ENCODE measurements at regions not wholly inside any gene's neighbourhood (a gene's known extent, or its start where the extent isn't known, plus 50 kb on each side); places are given as distances from the start of the nearest gene placed in this dataset.

GRCh38 chr2:176567361-176567760 lies 298.1 kb downstream of the MTX2 start:
- TF ChIP-seq MAX (CRISPR knock-in tag; IDR thresholded peaks at IDR 0.05) (no peak), ATF3 (CRISPR knock-in tag; conservative IDR thresholded peaks at IDR 0.05) (no peak), FOXP1 (CRISPR knock-in tag; IDR thresholded peaks at IDR 0.05; ENCODE audit: borderline replicate concordance) (no peak), ZNF416 (CRISPR knock-in tag; IDR thresholded peaks at IDR 0.05) (no peak), ESRRA (CRISPR knock-in tag; IDR thresholded peaks at IDR 0.05; ENCODE audit: borderline replicate concordance) (no peak), TEAD1 (CRISPR knock-in tag; IDR thresholded peaks at IDR 0.05) (no peak), ELF4 (CRISPR knock-in tag; IDR thresholded peaks at IDR 0.05; ENCODE audit: low read depth) (no peak), GABPB1 (CRISPR knock-in tag; IDR thresholded peaks at IDR 0.05) (no peak)
- no peak for DNase-seq (ENCODE audit: low spot score)
- H3K27me3 Mint-ChIP-seq (ENCODE audit: low read depth), result peaks cover 3% of the 10 kb centered on the region
- H3K4me3 Mint-ChIP-seq, result no peak overlapping the region
- POLR2A ChIA-PET, result no interaction called here
- H3K9me3 Mint-ChIP-seq, result no peaks in the 10 kb centered on the region
- CTCF ChIA-PET, result interaction anchor here (1.4 kb wide), 1 partner anchor 426 kb away, joined by 3 read pairs; no protein-coding TSS in a partner anchor
- H3K27ac Mint-ChIP-seq, result no peak overlapping the region
- ATAC-seq, result no peak
- H3K4me1 Mint-ChIP-seq, result no peaks in the 10 kb centered on the region
- H3K36me3 Mint-ChIP-seq, result no peaks in the 10 kb centered on the region

GRCh38 chr2:176569574-176569973 lies 300.3 kb downstream of the MTX2 start:
- Mint-ChIP-seq H3K27me3 (ENCODE audit: low read depth) (peaks cover under 1% of the 10 kb centered on the region), H3K27ac (no peak overlapping the region), H3K36me3 (no peaks in the 10 kb centered on the region), H3K4me1 (no peaks in the 10 kb centered on the region), H3K9me3 (no peaks in the 10 kb centered on the region), H3K4me3 (no peak overlapping the region)
- no peak for DNase-seq (ENCODE audit: low spot score)
- POLR2A ChIA-PET, result no interaction called here
- ATAC-seq, result no peak
- CTCF ChIA-PET, result no interaction called here
- TF ChIP-seq NFATC4 (CRISPR knock-in tag; IDR thresholded peaks at IDR 0.05) (no peak), RORB (CRISPR knock-in tag; IDR thresholded peaks at IDR 0.05) (no peak), ZNF219 (CRISPR knock-in tag; IDR thresholded peaks at IDR 0.05; ENCODE audit: borderline replicate concordance) (no peak), GABPB1 (CRISPR knock-in tag; IDR thresholded peaks at IDR 0.05) (no peak), ZNF416 (CRISPR knock-in tag; IDR thresholded peaks at IDR 0.05) (no peak), IRF1 (CRISPR knock-in tag; IDR thresholded peaks at IDR 0.05) (no peak), ARID4B (CRISPR knock-in tag; IDR thresholded peaks at IDR 0.05; ENCODE audit: borderline replicate concordance) (no peak), ZNF425 (CRISPR knock-in tag; conservative IDR thresholded peaks at IDR 0.05) (no peak), NR2C2 (CRISPR knock-in tag; IDR thresholded peaks at IDR 0.05) (no peak), FOXK1 (CRISPR knock-in tag; IDR thresholded peaks at IDR 0.05) (no peak), PRRX2 (CRISPR knock-in tag; IDR thresholded peaks at IDR 0.05) (no peak), SP1 (CRISPR knock-in tag; conservative IDR thresholded peaks at IDR 0.05) (no peak), ZNF281 (CRISPR knock-in tag; IDR thresholded peaks at IDR 0.05) (no peak), ATF2 (CRISPR knock-in tag; IDR thresholded peaks at IDR 0.05; ENCODE audit: borderline replicate concordance, low read depth) (no peak), NR1H2 (CRISPR knock-in tag; IDR thresholded peaks at IDR 0.05) (no peak), TCF7 (CRISPR knock-in tag; IDR thresholded peaks at IDR 0.05; ENCODE audit: low read depth) (no peak), FOXJ3 (CRISPR knock-in tag; IDR thresholded peaks at IDR 0.05; ENCODE audit: borderline replicate concordance) (no peak)

All from WTC11 (cell line).